ENCODE measurements at regions not wholly inside any gene's neighbourhood (a gene's known extent, or its start where the extent isn't known, plus 50 kb on each side); places are given as distances from the start of the nearest gene placed in this dataset.

GRCh38 chr12:89253488-89253887, 98.8 kb downstream of the DUSP6 start:
- DNase-seq, result no peak

DNA sequence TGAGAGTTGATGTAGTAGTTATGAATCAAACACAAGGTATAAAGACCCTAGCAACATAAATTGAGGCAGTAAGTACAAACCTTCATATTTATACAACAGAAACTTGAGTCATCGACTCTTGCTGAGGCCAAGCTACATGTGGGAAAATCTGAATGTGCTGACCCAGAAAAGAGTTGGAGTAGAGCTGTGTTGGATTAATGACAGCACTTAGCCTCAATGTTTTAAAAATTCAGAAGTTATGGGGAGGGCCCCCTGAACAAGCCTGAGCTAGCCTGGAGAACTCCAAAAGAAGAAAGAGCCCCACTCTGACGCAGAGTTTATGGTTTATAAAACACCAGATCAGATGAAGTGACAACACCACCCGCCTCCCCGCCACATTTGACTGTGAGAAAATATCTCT, 100.0 kb downstream of the DUSP6 start:
- DNase-seq, result no peak

GRCh38 chr12:89251342-89252271, 100.7 kb downstream of the DUSP6 start:
- no peak for DNase-seq

DNA sequence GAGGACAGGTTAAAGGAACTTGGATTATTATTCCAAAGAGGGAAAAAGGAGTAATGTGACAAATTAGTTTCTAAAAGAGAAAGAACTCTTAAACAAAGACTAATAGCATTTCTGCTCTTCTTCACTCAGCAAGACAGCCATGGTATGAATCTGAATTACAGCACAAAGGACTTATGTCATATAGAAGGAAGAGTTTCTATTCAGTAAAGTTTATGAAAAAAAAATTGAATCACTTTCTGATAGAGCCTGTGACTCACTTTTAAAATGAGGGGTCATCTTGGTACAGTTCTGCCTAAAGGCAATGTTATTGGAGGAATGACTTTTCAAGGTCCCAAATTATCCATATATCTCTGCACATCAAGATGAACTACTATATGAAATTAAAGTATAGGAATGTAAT, 101.7 kb downstream of the DUSP6 start:
- DNase-seq, result no peak

- DNase-seq, result no peak
Observed at GRCh38 chr12:89250213-89250612, 102.1 kb downstream of the DUSP6 start.

DNA sequence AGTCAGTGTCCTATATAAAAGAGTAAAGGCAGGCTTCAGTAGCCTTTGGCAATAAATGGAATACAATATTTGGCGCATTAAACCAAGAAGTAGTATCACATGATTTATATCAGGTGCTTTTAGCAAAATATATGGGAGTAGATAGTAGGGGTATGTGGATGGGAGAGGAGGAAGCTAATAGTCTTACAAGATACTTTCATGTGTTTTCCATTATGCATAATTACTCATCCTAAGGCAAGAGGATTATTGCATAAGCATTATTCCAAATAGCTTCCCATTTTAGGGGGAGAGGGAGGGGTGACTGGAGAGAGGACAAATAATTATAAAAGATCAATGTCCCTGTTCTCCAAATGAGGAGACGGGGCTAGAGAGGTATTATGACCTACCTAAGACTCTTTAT, 104.3 kb downstream of the DUSP6 start:
- no peak for DNase-seq

DNA sequence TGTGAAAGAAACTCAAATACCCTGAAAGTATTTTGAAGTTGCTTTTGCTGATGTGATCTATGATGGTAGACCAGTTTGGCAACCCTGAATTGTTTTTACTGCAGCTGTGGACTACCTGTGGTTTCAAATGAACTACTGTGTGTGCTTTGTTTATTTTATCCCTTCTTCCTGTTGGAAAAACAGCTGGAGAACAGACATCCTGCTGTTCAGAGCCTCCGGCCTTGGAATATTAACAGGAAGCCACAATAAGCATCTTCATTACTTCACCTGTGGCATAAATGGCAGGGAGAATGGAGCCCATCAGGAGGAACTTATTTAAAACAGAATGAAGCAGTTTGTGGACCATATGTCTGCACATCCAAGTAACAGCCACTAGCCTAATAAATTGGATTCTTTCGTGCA, 104.8 kb downstream of the DUSP6 start:
- DNase-seq, result no peak

DNA sequence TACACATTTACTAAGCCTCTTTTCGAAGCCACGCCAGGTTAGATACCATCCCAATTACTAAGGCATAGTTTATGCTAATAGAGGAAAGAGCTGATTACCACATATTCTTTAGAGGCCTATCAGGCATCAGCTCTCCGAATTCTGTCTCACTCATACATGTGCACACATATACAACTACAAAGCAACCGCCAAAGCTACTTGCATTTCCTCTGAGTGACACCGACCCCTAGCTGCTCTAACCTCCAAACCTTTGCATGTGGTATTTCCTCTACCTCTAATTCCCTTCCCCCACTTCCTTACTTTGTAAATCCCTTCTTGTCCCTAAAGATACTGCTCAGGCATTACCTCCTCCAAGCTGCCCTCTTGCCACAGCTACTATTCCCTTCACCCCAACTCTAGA, 107.2 kb downstream of the DUSP6 start:
- no peak for DNase-seq

DNA sequence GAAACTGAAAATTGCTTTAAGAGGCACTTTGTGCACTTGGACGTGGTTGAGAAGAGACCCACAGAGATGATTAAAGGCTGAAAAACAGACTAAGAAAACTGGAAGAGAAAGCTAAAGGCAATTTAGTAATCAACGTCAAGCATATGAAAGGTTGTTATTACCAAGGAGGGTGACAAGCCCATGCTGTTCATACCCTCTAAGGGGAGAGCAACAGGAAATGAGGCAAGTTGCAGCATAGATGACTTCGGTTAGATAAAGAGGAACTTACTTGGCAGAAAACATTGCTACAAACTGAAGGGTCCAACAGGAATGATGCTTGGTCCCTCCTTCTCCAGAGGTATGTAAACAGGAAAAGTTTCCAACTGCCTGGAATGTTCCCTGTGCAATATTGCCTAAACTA, 107.8 kb downstream of the DUSP6 start:
- DNase-seq, result no peak

- no peak for DNase-seq
Observed at GRCh38 chr12:89243771-89244170, 108.5 kb downstream of the DUSP6 start.

GRCh38 chr12:89239534-89239933, 112.8 kb downstream of the DUSP6 start:
- DNase-seq, result no peak

DNA sequence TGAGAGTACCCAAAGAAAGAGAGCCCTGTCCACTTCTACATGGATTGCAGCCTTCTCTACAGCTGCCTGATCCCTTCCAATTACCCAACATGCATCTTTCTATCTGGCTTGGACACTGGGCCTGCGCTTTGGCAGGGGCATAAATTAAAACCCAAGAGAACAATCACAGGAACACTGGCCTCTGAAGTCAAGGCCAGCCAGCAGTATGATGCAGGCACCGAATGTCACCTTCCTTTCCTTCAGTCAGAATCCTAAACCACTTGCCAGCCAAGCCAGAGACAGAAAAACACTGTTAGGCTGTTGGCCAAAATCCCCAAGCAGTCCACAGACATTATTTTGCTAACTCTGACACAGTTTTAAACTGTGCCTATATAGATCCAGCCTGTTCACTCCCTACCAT, 113.7 kb downstream of the DUSP6 start:
- DNase-seq, result no peak

GRCh38 chr12:89237763-89238162, 114.5 kb downstream of the DUSP6 start:
- no peak for DNase-seq

GRCh38 chr12:89236748-89237383, 115.4 kb downstream of the DUSP6 start:
- no peak for DNase-seq

GRCh38 chr12:89236237-89236636, 116.1 kb downstream of the DUSP6 start:
- no peak for DNase-seq

DNA sequence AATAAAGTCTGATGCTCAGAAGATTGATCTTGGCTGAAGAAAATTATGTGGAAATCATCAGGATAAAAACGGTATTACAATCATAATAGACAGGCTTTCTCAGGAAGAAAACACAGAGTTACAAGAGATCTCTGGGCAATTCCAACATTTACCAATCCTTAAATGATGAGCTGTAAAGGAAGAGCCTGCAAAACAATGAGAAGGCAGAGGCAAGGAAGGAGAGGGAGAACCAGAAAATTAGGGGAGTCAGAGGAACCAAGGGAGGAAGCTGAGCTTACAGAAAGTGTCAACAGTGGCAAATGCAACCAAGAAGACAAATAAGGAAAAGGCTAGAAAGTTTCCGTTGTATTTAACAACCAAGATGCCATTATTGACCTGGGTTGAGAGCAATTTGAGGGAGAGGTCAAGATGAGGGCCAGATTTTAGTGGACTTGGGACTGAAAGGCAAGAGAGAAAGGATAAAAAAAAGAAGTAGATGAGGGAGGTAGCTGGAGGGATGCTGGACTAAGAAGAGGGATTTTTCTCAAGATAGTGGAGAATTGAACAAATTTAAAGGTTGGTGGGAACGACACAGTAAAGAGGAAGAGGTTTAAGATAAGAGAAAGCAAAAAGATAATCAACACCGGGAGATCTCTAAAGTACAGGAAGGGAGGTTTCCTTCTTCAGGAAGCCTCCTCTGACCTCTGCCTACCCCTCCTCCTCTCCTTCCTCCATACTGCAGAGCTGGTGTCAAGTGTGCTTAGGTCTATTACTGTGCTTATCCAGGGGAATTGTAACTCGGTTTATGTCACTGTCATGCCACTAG, 116.9 kb downstream of the DUSP6 start:
- no peak for DNase-seq

- no peak for DNase-seq
Observed at GRCh38 chr12:89234324-89235114, 117.8 kb downstream of the DUSP6 start.

DNA sequence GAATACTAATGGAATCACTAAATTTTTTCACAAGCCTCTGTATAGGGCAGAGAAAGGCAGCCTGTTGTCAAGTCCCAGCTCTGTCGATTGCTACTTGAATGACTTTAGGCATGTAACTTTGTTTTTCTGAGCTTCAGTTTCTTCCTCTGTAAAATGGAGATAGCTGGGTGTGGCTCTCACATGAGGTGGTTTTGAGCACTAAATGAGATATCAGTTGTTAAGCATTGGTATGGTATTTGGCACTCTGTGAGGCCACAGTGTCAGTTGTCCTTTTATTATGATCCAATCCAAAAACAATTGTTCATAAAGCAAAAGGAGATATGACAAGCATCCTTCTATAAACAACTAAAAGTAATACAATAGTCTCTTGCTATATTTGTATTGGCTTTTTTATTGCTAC, 120.6 kb downstream of the DUSP6 start:
- no peak for DNase-seq

- no peak for DNase-seq
Observed at GRCh38 chr12:89230376-89231315, 121.7 kb downstream of the DUSP6 start.

DNA sequence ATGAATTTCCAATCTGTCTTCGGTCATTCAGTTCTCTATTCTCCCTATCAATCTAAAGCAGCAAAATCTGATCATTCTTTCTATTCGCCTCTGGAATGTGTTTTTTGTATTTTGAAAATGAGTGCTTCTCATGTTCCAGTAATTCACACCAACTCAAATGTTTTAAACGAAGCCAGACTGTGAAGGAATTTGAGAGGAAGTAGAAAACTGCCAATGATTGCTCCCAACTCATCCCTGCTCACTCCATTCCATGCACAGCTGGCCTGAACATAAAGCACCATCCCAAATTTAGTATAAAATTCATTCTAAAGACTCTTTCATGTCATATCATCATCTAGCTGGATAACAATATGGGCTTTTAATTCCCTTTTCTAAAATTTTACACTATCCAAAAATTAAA, 123.8 kb downstream of the DUSP6 start:
- peak; percentile 12 for DNase-seq

DNA sequence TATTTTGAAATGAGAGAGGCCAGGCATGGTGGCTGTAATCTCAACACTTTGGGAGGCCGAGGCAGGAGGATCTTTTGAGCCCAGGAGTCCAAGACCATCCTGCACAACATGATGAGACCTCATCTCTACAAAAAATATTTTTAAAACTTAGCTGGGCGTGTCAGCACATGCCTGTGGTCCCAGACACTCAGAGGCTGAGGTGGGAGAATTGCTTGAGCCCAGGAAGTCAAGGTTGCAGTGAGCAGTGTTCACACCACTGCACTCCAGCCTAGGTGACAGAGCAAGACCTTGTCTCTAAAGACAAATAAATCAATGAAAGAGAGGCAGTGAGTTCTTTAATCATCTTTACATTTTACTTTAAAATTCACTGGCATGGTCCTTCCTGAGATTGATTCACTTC, 124.5 kb downstream of the DUSP6 start:
- no peak for DNase-seq
